Mesenchymal stem cell (in vitro differentiated cells and primary cell): ENCODE measurements at regions not wholly inside any gene's neighbourhood (a gene's known extent, or its start where the extent isn't known, plus 50 kb on each side); places are given as distances from the start of the nearest gene placed in this dataset.

ENCODE experiments used
- DNase-seq: peaks from one replicate; pipeline ENCODE4 v3.0.0-alpha.2; 2013
- H2AFZ ChIP-seq: one replicate; pipeline ENCODE4 v1.6.1; 2013; ENCODE audit warnings: low read depth, mild to moderate bottlenecking, control low read depth, inconsistent platforms, low read length, moderate library complexity
- H2AK5ac ChIP-seq: 2 replicates; pipeline ENCODE4 v1.6.1; 2013; ENCODE audit warnings: low read length, moderate library complexity, mild to moderate bottlenecking, inconsistent platforms; ENCODE audit not compliant: severe bottlenecking
- H2BK120ac ChIP-seq: one replicate; pipeline ENCODE4 v1.6.1; 2013; ENCODE audit warnings: low read depth, mild to moderate bottlenecking, inconsistent platforms, low read length, moderate library complexity
- H2BK12ac ChIP-seq, 2 experiments: one replicate each; pipeline ENCODE4 v1.6.1; 2013; ENCODE audit warnings: inconsistent platforms in 2 of 2, low read length in 2 of 2, mild to moderate bottlenecking in 2 of 2, moderate library complexity in 2 of 2, control low read depth in 1 of 2
- H2BK15ac ChIP-seq: one replicate; pipeline ENCODE4 v1.6.1; 2013; ENCODE audit warnings: mild to moderate bottlenecking, low read depth, inconsistent platforms; ENCODE audit not compliant: poor library complexity, severe bottlenecking
- H2BK5ac ChIP-seq: 2 replicates; pipeline ENCODE4 v1.6.1; 2013; ENCODE audit warnings: low read depth, mild to moderate bottlenecking, low read length, control low read depth, inconsistent platforms; ENCODE audit not compliant: poor library complexity, severe bottlenecking
- H3K14ac ChIP-seq, 2 experiments: one replicate each; pipeline ENCODE4 v1.6.1; 2013; ENCODE audit warnings: inconsistent platforms in 2 of 2, low read length in 2 of 2, control low read depth in 1 of 2, mild to moderate bottlenecking in 1 of 2, moderate library complexity in 1 of 2
- H3K18ac ChIP-seq, 2 experiments: one replicate each; pipeline ENCODE4 v1.6.1; 2013; ENCODE audit warnings: inconsistent platforms in 2 of 2, low read length in 2 of 2, control low read depth in 1 of 2, low read depth in 1 of 2, mild to moderate bottlenecking in 1 of 2
- H3K23ac ChIP-seq, 2 experiments: one replicate each; pipeline ENCODE4 v1.6.1; 2013; ENCODE audit warnings: inconsistent platforms in 2 of 2, low read length in 2 of 2, mild to moderate bottlenecking in 2 of 2, moderate library complexity in 2 of 2, control low read depth in 1 of 2
- H3K27ac ChIP-seq: 2 replicates; pipeline ENCODE4 v1.5.1; 2013; ENCODE audit warnings: mild to moderate bottlenecking, moderate library complexity, low read length, control low read depth, inconsistent platforms; ENCODE audit not compliant: poor library complexity, severe bottlenecking
- H3K27me3 ChIP-seq, 2 experiments: 2 replicates each; pipeline versions ENCODE4 v1.6.1 to v1.7.0; 2013; ENCODE audit warnings: low read length in 2 of 2, mild to moderate bottlenecking in 2 of 2, moderate library complexity in 2 of 2, control low read depth in 1 of 2, inconsistent platforms in 1 of 2; ENCODE audit not compliant: control insufficient read depth in 1 of 2, insufficient read depth in 1 of 2
- H3K36me3 ChIP-seq, 2 experiments: 2 replicates each; pipeline versions ENCODE4 v1.6.1 to v1.7.0; 2013; ENCODE audit warnings: low read length in 2 of 2, control low read depth in 1 of 2, inconsistent platforms in 1 of 2, low read depth in 1 of 2, mild to moderate bottlenecking in 1 of 2; ENCODE audit not compliant: insufficient read depth in 2 of 2, control insufficient read depth in 1 of 2
- H3K4ac ChIP-seq, 2 experiments: one replicate each; pipeline ENCODE4 v1.6.1; 2013; ENCODE audit warnings: inconsistent platforms in 2 of 2, low read length in 2 of 2, mild to moderate bottlenecking in 2 of 2, moderate library complexity in 2 of 2, control low read depth in 1 of 2, low read depth in 1 of 2
- H3K4me1 ChIP-seq: 2 replicates; pipeline ENCODE4 v1.6.1; 2013; ENCODE audit warnings: low read depth, low read length, control low read depth; ENCODE audit not compliant: control insufficient read depth, insufficient read depth
- H3K4me2 ChIP-seq: 2 replicates; pipeline ENCODE4 v1.6.1; 2013; ENCODE audit warnings: low read length, mild to moderate bottlenecking, inconsistent platforms; ENCODE audit not compliant: poor library complexity, severe bottlenecking
- H3K4me3 ChIP-seq, 2 experiments: 2 replicates each; pipeline versions ENCODE4 v1.5.1 to v1.7.0; 2013; ENCODE audit warnings: low read length in 2 of 2, mild to moderate bottlenecking in 2 of 2, control low read depth in 1 of 2, low read depth in 1 of 2; ENCODE audit not compliant: insufficient read depth in 1 of 2
- H3K79me1 ChIP-seq: replicated peaks from 2 replicates; pipeline ENCODE4 v1.6.1; 2013; ENCODE audit warnings: mild to moderate bottlenecking, control low read depth, low read length, inconsistent platforms; ENCODE audit not compliant: poor library complexity, severe bottlenecking
- H3K9ac ChIP-seq: 2 replicates; pipeline ENCODE4 v1.7.0; 2013; ENCODE audit warnings: mild to moderate bottlenecking, low read length, moderate library complexity
- H3K9me3 ChIP-seq: 2 replicates; pipeline ENCODE4 v1.7.0; 2013; ENCODE audit warnings: mild to moderate bottlenecking, low read length; ENCODE audit not compliant: control insufficient read depth
- H4K8ac ChIP-seq: one replicate; pipeline ENCODE4 v1.6.1; 2013; ENCODE audit warnings: inconsistent platforms, mild to moderate bottlenecking, low read length, moderate library complexity
- H4K91ac ChIP-seq: one replicate; pipeline ENCODE4 v1.6.1; 2013; ENCODE audit warnings: mild to moderate bottlenecking, low read length, inconsistent platforms
- WGBS: methylation state at CpG from one replicate; pipeline ENCODE4 v1.1.7; 2013; ENCODE audit warnings: mixed read lengths; 5-methylcytosine and 5-hydroxymethylcytosine counted together

DNA sequence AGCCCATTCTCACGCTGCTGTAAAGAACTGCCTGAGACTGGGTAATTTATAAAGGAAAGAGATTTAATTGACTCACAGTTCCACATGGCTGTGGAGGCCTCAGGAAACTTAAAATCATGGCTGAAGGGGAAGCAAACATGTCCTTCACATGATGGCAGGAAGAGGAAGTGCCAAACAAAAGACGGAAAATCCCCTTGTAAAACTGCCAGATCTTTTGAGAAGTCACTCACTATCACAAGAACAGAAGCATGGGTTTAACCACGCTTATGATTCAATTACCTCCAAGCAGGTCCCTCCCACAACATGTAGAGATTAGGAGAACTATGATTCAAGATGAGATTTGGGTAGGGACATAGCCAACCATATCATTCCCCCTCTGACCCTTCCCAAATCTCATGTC is 335.5 kb downstream of the IL15 start:
- Histone ChIP-seq H4K91ac (no peak overlapping the region), H2BK15ac (no peak overlapping the region), H3K14ac (no peak overlapping the region), H2BK5ac (no peak overlapping the region), H2AFZ (no peak overlapping the region), H3K18ac (no peak overlapping the region), H2BK12ac (no peak overlapping the region), H3K4me3 (no peak overlapping the region), H3K23ac (no peak overlapping the region), H3K9ac (no peak overlapping the region), H4K8ac (no peak overlapping the region), H2BK120ac (no peak overlapping the region), H3K27ac (no peak overlapping the region), H3K36me3 (no peaks in the 10 kb centered on the region), H3K4me1 (no peaks in the 10 kb centered on the region), H3K9me3 (peaks cover 4% of the 10 kb centered on the region), H2AK5ac (no peak overlapping the region), H3K4me2 (no peak overlapping the region), H3K79me1 (no peaks in the 10 kb centered on the region), H3K27me3 (no peaks in the 10 kb centered on the region), H3K4ac (no peak overlapping the region)
- WGBS: 91% methylated on average over 1 of the region's 3 CpGs
- no peak for DNase-seq

DNA sequence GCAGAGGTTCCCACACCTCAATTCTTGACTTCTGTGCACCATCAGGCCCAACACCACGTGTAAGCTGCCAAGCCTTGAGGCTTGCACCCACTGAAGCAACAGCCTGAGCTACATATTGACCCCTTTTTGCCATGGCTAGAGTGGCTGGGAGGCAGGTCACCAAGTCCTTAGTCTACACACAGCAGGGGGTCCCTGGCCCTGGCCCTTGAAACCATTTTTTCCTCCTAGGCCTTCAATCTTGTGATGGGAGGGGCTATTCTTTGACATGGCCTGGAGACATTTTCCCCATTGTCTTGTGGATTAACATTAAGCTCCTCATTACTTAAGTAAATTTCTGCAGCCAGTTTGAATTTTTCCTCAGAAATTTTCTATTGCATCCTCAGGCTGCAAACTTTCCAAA is 336.6 kb downstream of the IL15 start:
- no peaks in the 10 kb centered on the region for H3K79me1 ChIP-seq
- peaks cover 3% of the 10 kb centered on the region for H3K9me3 ChIP-seq
- no peak overlapping the region for H2AFZ ChIP-seq
- WGBS: 12% methylated on average over 1 of the region's 1 CpG
- no peak overlapping the region for H2BK5ac ChIP-seq
- no peak overlapping the region for H2BK12ac ChIP-seq
- H2BK120ac ChIP-seq: no peak overlapping the region
- H3K4me3 ChIP-seq: no peak overlapping the region
- H3K18ac ChIP-seq: no peak overlapping the region
- H3K27ac ChIP-seq: no peak overlapping the region
- H4K8ac ChIP-seq: no peak overlapping the region
- no peak for DNase-seq
- no peak overlapping the region for H4K91ac ChIP-seq
- H2BK15ac ChIP-seq: no peak overlapping the region
- H2AK5ac ChIP-seq: no peak overlapping the region
- no peaks in the 10 kb centered on the region for H3K4me1 ChIP-seq
- H3K27me3 ChIP-seq: no peaks in the 10 kb centered on the region
- no peak overlapping the region for H3K23ac ChIP-seq
- no peak overlapping the region for H3K9ac ChIP-seq
- H3K4me2 ChIP-seq: no peak overlapping the region
- no peak overlapping the region for H3K4ac ChIP-seq
- no peak overlapping the region for H3K14ac ChIP-seq
- no peaks in the 10 kb centered on the region for H3K36me3 ChIP-seq
